ENCODE measurements at regions not wholly inside any gene's neighbourhood (a gene's known extent, or its start where the extent isn't known, plus 50 kb on each side); places are given as distances from the start of the nearest gene placed in this dataset.
A peak's percentile ranks its signal among the peaks of the same experiment; 100 is the strongest.

- DNase-seq: no peak
Measured at GRCh38 chr11:130645164-130645842, 196.9 kb downstream of the ADAMTS15 start.

- DNase-seq: no peak
Measured at GRCh38 chr11:130645843-130646197, 197.4 kb downstream of the ADAMTS15 start.

- DNase-seq: no peak
Measured at GRCh38 chr11:130646881-130647280, 198.4 kb downstream of the ADAMTS15 start.

- DNase-seq: no peak
Measured at GRCh38 chr11:130647371-130647770, 198.9 kb downstream of the ADAMTS15 start.

GRCh38 chr11:130649801-130650200 lies 201.4 kb downstream of the ADAMTS15 start:
- DNase-seq: no peak

- DNase-seq: no peak
Measured at GRCh38 chr11:130650456-130651030, 202.1 kb downstream of the ADAMTS15 start.

- peak; percentile 1 for DNase-seq
Measured at GRCh38 chr11:130651066-130651855, 202.8 kb downstream of the ADAMTS15 start.

GRCh38 chr11:130652671-130653335 lies 204.4 kb downstream of the ADAMTS15 start:
- DNase-seq: no peak

- DNase-seq: peak; percentile 82
Measured at GRCh38 chr11:130653838-130654636, 205.6 kb downstream of the ADAMTS15 start.

GRCh38 chr11:130655300-130655699 lies 206.9 kb downstream of the ADAMTS15 start:
- DNase-seq: peak; percentile 66

- DNase-seq: no peak
Measured at GRCh38 chr11:130666781-130667251, 218.4 kb downstream of the ADAMTS15 start.

GRCh38 chr11:130668751-130669150 lies 220.3 kb downstream of the ADAMTS15 start:
- DNase-seq: no peak

- no peak for DNase-seq
Measured at GRCh38 chr11:130670200-130670599, 221.8 kb downstream of the ADAMTS15 start.

- no peak for DNase-seq
Measured at GRCh38 chr11:130671801-130672700, 223.6 kb downstream of the ADAMTS15 start.

- DNase-seq: peak; percentile 2
Measured at GRCh38 chr11:130672911-130673310, 224.5 kb downstream of the ADAMTS15 start.

GRCh38 chr11:130673698-130674097 lies 225.3 kb downstream of the ADAMTS15 start:
- peak; percentile 44 for DNase-seq

- no peak for DNase-seq
Measured at GRCh38 chr11:130674686-130675308, 226.4 kb downstream of the ADAMTS15 start.

- peak; percentile 80 for DNase-seq
Measured at GRCh38 chr11:130675371-130675821, 227.0 kb downstream of the ADAMTS15 start.

GRCh38 chr11:130675917-130676316 lies 227.5 kb downstream of the ADAMTS15 start:
- no peak for DNase-seq

GRCh38 chr11:130677486-130678153 lies 229.2 kb downstream of the ADAMTS15 start:
- no peak for DNase-seq

Measured in NCI-H2171 treated with DMSO at 0.1 percent for 48 hours (cell line).